ENCODE measurements at regions not wholly inside any gene's neighbourhood (a gene's known extent, or its start where the extent isn't known, plus 50 kb on each side); places are given as distances from the start of the nearest gene placed in this dataset.

GRCh38 chrX:45571453-45571852 is 370.8 kb upstream of the DIPK2B start:
- TF ChIP-seq CTCF (IDR thresholded peaks at IDR 0.05) = no peak
- TF ChIP-seq ZFX (IDR thresholded peaks at IDR 0.05; ENCODE audit: borderline replicate concordance) = no peak
